Suprapubic skin (tissue), 4 donors: ENCODE measurements at regions not wholly inside any gene's neighbourhood (a gene's known extent, or its start where the extent isn't known, plus 50 kb on each side); places are given as distances from the start of the nearest gene placed in this dataset.

Experiments used
- DNase-seq, 2 donors: peaks; one replicate each; pipeline ENCODE4 v3.0.0-alpha.2; 2019; ENCODE audit warnings: low spot score in 2 of 2
- H3K27ac ChIP-seq: fragments of 200-600 bp; sonication (generic); one replicate; pipeline ENCODE4 v1.5.1; 2019
- H3K27me3 ChIP-seq: fragments of 200-600 bp; sonication (generic); one replicate; pipeline ENCODE4 v1.5.1; 2019
- H3K36me3 ChIP-seq: fragments of 200-600 bp; sonication (generic); one replicate; pipeline ENCODE4 v1.5.1; 2019
- H3K4me1 ChIP-seq: fragments of 200-600 bp; sonication (generic); one replicate; pipeline ENCODE4 v1.5.1; 2019
- H3K4me3 ChIP-seq: fragments of 200-600 bp; sonication (generic); one replicate; pipeline ENCODE4 v1.5.1; 2019; ENCODE audit warnings: mild to moderate bottlenecking
- H3K9me3 ChIP-seq: fragments of 200-600 bp; sonication (generic); one replicate; pipeline ENCODE4 v1.5.1; 2019
- EP300 ChIP-seq: sonication (generic); formaldehyde crosslinking; IDR thresholded peaks from one replicate; pipeline ENCODE4 v1.6.1; 2017; ENCODE audit warnings: antibody characterized with exemption
- POLR2A ChIP-seq, 2 donors: fragments of 450-650 bp; IDR thresholded peaks; one replicate each; pipeline ENCODE4 v1.6.1; 2017; ENCODE audit warnings: antibody characterized with exemption in 2 of 2, mild to moderate bottlenecking in 2 of 2, moderate library complexity in 2 of 2
- POLR2AphosphoS5 ChIP-seq, 3 donors: sonication (generic); formaldehyde crosslinking; IDR thresholded peaks; one replicate each; pipeline ENCODE4 v1.6.1; 2017; ENCODE audit warnings: antibody characterized with exemption in 3 of 3
- WGBS: methylation state at CpG from one replicate; pipeline ENCODE4 v1.1.5; 2018; 5-methylcytosine and 5-hydroxymethylcytosine counted together
- TF ChIP-seq, protein P1 (sequence below), 2 donors: fragments of 200-600 bp in 1 of 2; fragments of 450-650 bp in 1 of 2; sonication (generic) in 1 of 2; IDR thresholded peaks; one replicate each; pipeline ENCODE4 v1.5.1; 2016 to 2019; ENCODE audit warnings: antibody characterized with exemption in 2 of 2, mild to moderate bottlenecking in 1 of 2, moderate library complexity in 1 of 2

DNA sequence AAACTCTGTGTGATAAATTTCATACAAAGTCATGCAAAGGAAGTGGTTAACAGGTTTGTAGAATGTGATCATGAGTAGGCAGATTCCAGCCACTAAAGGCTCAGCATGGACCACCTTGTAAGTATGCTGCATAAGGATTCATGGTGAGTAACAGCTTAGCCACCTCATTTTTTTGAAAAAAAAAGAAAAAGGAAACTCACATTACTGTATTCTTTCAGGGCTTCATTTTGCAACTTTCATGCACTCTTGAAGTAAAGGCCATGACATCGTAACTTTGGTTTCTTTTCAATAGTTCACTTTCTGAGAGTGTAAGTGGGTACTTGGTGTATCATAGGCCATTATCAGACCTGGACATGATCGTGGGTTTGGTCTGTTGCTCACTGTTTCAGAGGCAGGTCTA lies 175.1 kb downstream of the PCSK1 start:
- Histone ChIP-seq H3K9me3 (no peaks in the 10 kb centered on the region), H3K27me3 (no peaks in the 10 kb centered on the region), H3K27ac (no peak overlapping the region), H3K4me3 (no peak overlapping the region), H3K4me1 (peaks cover 2% of the 10 kb centered on the region), H3K36me3 (no peaks in the 10 kb centered on the region)
- WGBS = 93% methylated on average over 2 of the region's 2 CpGs
- no peak for DNase-seq
- TF ChIP-seq POLR2A (IDR thresholded peaks at IDR 0.05) (no peak), POLR2AphosphoS5 (IDR thresholded peaks at IDR 0.05) (no peak), EP300 (no peak)
- TF ChIP-seq, protein P1, sequence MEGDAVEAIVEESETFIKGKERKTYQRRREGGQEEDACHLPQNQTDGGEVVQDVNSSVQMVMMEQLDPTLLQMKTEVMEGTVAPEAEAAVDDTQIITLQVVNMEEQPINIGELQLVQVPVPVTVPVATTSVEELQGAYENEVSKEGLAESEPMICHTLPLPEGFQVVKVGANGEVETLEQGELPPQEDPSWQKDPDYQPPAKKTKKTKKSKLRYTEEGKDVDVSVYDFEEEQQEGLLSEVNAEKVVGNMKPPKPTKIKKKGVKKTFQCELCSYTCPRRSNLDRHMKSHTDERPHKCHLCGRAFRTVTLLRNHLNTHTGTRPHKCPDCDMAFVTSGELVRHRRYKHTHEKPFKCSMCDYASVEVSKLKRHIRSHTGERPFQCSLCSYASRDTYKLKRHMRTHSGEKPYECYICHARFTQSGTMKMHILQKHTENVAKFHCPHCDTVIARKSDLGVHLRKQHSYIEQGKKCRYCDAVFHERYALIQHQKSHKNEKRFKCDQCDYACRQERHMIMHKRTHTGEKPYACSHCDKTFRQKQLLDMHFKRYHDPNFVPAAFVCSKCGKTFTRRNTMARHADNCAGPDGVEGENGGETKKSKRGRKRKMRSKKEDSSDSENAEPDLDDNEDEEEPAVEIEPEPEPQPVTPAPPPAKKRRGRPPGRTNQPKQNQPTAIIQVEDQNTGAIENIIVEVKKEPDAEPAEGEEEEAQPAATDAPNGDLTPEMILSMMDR (IDR thresholded peaks at IDR 0.05) = no peak

DNA sequence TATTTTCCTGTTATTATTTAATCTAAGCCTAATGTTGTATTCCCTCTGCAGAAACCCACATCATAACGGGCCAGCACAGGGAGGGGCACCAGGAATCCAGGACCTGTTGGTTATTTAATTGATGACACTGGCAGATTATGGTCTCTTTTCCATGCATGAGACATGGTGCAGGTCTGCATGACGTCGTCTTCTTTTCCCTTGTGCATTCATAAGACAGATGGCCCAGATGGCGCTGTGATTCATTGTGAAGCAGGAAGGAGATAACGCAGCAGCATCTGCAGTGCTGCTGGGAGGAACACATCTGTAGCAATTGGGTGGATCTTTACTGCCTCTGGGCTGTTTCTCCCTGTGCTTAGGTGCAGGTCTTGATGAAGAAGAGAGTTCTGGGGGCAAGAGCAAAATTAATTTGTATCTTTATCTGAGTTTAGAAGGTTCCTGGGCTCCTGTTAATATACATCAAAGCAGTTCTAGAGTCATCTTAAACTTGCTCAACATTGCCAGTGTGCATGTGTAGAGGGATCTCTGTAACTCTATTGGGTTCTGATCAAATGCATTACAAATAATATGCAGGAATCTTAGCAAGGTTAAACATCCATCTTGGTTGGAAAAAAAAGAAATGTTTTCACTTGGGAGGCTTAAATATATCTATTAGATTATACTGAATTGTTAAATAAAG lies 176.1 kb downstream of the PCSK1 start:
- Histone ChIP-seq H3K27ac (no peak overlapping the region), H3K36me3 (no peaks in the 10 kb centered on the region), H3K4me1 (peaks cover 2% of the 10 kb centered on the region), H3K27me3 (no peaks in the 10 kb centered on the region), H3K4me3 (no peak overlapping the region), H3K9me3 (no peaks in the 10 kb centered on the region)
- peak in 1 of 2 donors; percentile 60 for DNase-seq
- WGBS = 40% methylated on average over 5 of the region's 5 CpGs
- TF ChIP-seq POLR2A (IDR thresholded peaks at IDR 0.05) (no peak), EP300 (no peak), POLR2AphosphoS5 (IDR thresholded peaks at IDR 0.05) (no peak)
- TF ChIP-seq, protein P1 (IDR thresholded peaks at IDR 0.05) = no peak

DNA sequence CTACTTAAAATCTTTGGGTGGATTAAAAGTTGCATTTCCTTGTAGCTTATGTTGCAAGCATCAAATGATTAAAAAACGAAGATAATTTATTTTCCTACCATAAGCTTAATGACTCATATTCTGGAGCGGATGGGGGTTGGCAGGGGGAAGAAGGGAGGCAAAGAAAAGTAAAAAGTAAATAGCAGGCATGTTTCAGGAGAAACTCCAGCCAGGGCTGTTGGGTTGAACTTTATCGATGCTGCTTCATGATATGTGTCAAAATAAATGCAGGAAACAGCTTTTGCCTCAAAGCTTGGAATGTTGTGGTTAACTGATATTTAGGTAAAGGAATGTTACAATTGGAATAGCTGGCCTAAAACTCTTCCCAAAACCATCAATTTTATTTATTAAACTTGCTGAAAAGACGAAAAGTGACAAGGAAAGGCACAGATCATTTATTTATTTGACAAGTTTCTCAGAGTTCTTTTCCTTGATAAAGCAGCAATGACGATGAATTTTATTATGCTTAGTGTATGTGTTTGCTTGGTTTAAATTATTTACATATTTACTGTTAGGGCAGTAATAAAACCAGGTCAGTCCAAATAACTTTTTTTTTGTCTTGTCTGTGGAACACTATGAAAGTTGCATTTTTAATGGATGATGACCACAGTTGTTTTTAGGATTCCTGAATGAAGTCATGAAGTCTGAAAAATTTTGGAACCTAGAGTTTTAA lies 177.9 kb downstream of the PCSK1 start:
- H3K36me3 ChIP-seq = no peaks in the 10 kb centered on the region
- no peaks in the 10 kb centered on the region for H3K27me3 ChIP-seq
- H3K4me1 ChIP-seq = peaks cover 2% of the 10 kb centered on the region
- no peak for DNase-seq
- WGBS = 26% methylated on average over 5 of the region's 5 CpGs
- TF ChIP-seq EP300 (no peak), POLR2AphosphoS5 (IDR thresholded peaks at IDR 0.05) (no peak), POLR2A (IDR thresholded peaks at IDR 0.05) (no peak)
- TF ChIP-seq, protein P1 (IDR thresholded peaks at IDR 0.05) = no peak
- peak overlapping the region; percentile 57 for H3K27ac ChIP-seq
- H3K9me3 ChIP-seq = no peaks in the 10 kb centered on the region
- no peak overlapping the region for H3K4me3 ChIP-seq

DNA sequence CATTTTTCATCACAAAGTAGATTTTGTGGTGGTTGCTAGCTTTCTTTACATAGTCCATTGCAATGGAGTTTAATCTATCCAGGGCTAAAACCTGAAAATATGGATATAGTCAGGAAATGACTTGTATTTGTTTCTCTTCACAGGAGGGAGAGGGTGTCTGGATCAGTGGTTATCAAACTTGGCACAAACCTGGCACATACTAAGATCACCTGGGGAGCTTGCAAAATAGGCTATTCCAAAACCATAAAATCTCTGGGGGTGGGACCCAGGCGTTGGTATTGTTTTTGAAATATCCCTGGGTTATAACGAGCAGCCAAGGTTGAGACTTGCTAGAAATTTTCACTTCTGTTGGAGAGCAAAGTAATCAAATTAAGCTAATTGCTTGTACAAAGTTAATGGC lies 179.9 kb downstream of the PCSK1 start:
- Histone ChIP-seq H3K36me3 (no peaks in the 10 kb centered on the region), H3K9me3 (no peaks in the 10 kb centered on the region), H3K4me3 (no peak overlapping the region), H3K27me3 (no peaks in the 10 kb centered on the region), H3K4me1 (peaks cover 12% of the 10 kb centered on the region), H3K27ac (no peak overlapping the region)
- TF ChIP-seq POLR2A (IDR thresholded peaks at IDR 0.05) (no peak), EP300 (no peak), POLR2AphosphoS5 (IDR thresholded peaks at IDR 0.05) (no peak)
- TF ChIP-seq, protein P1 (IDR thresholded peaks at IDR 0.05) = no peak
- WGBS = 54% methylated on average over 2 of the region's 2 CpGs
- no peak for DNase-seq

DNA sequence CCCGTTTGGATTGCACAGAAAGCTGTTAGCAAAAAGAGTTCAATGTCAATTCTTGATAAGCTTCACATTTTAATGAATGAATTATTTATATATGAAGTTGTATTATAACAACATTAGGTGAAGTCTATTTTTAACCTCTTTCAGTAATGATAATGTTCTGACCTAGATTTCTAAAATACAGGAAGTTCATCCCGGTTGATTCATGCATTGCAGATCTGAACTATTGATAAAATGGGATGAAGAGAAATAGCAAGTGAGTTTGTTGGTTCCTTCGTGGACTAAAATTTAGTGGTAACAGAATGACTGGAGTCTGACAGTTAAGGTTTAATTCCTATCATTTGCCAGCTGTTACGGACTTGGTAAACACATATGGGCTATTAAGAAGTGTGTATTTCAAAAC lies 180.5 kb downstream of the PCSK1 start:
- H3K36me3 ChIP-seq = no peaks in the 10 kb centered on the region
- H3K4me1 ChIP-seq = peaks cover 17% of the 10 kb centered on the region
- no peak overlapping the region for H3K27ac ChIP-seq
- 53% methylated on average over 4 of the region's 4 CpGs for WGBS
- DNase-seq = no peak
- H3K9me3 ChIP-seq = no peaks in the 10 kb centered on the region
- TF ChIP-seq, protein P1 (IDR thresholded peaks at IDR 0.05) = no peak
- no peak for TF ChIP-seq POLR2A (IDR thresholded peaks at IDR 0.05)
- TF ChIP-seq POLR2AphosphoS5 (IDR thresholded peaks at IDR 0.05) = no peak
- TF ChIP-seq EP300 = no peak
- no peak overlapping the region for H3K4me3 ChIP-seq
- no peaks in the 10 kb centered on the region for H3K27me3 ChIP-seq
